GM12892 (cell line): ENCODE measurements at regions not wholly inside any gene's neighbourhood (a gene's known extent, or its start where the extent isn't known, plus 50 kb on each side); places are given as distances from the start of the nearest gene placed in this dataset.

Experiments
- DNase-seq: peaks from one replicate; pipeline ENCODE4 v3.0.0; 2011; ENCODE audit not compliant: insufficient read length
- FAIRE-seq: peaks from 2 replicates; lab custom pipeline; 2011; peaks lifted over from hg19 to GRCh38; lab: Jason Lieb, UNC
- POLR2A ChIP-seq: IDR thresholded peaks from 2 replicates; pipeline ENCODE4 v1.6.1; 2011; ENCODE audit warnings: low read depth, low read length, control low read depth
- POLR2AphosphoS5 ChIP-seq: IDR thresholded peaks from 2 replicates; pipeline ENCODE4 v1.6.1; 2011; ENCODE audit warnings: low read depth, low read length, control low read depth
- TAF1 ChIP-seq: IDR thresholded peaks from 2 replicates; pipeline ENCODE4 v1.6.1; 2011; ENCODE audit warnings: low read depth, mild to moderate bottlenecking, control low read depth, low read length, borderline replicate concordance

DNA sequence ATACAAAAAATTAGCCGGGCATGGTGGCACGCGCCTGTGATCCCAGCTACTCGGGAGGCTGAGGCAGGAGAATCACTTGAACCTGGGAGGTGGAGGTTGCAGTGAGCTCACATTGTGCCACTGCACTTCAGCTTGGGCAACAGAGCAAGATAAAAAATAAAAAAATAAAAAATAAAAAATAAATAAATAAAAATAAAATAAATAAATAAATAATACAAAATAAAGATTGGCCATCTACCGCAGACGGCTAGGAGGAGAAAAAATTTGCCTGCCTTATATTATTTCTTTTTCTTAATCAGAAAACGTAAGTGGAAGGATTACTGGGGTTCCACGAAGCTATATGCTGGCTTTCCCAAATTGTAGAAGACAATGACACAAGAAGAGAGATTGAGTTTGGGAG lies 229.7 kb downstream of the EPHA4 start:
- no peak for TF ChIP-seq TAF1
- TF ChIP-seq POLR2A = no peak
- TF ChIP-seq POLR2AphosphoS5 = no peak
- DNase-seq (no peak), FAIRE-seq (no peak)

DNA sequence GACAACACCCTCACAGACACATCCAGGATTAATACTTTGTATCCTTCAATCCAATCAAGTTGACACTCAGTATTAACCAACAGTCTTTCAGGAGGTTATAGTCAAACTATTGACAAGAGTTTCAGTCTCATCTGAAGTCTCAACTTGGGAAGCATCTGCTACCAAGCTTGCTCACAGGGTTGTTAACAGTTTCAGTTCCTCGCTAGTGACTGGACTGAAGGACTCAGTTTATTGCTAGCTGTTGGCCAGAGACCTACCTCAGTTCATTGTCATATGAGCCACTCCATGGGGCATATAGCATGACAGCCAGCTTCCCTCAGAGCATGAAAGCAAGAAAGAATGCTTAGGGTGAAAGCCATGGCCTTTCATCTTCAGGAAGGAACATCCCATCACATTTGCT lies 228.6 kb downstream of the EPHA4 start:
- no peak for TF ChIP-seq TAF1
- no peak for TF ChIP-seq POLR2A
- TF ChIP-seq POLR2AphosphoS5 = no peak
- FAIRE-seq (no peak), DNase-seq (no peak)

DNA sequence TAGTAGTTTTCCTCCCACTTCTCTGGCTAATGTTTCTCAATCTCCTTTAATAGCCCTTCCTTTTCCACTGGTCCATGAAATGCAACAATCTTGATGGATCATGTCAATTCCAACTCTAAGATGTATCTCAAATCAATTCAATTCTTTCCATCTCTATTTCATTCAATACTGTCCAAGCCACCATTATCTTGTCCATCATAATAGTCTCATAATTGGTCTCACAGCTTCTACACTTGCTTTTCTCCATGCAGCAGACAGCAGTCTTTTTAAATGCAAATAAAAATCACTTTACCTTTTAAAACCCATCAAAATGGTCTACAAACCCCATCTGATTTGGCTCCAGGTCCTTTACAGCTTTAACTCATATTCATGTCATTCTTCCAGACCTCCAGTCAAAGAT lies 226.6 kb downstream of the EPHA4 start:
- TF ChIP-seq POLR2A (no peak), TAF1 (no peak), POLR2AphosphoS5 (no peak)
- DNase-seq (no peak), FAIRE-seq (no peak)

DNA sequence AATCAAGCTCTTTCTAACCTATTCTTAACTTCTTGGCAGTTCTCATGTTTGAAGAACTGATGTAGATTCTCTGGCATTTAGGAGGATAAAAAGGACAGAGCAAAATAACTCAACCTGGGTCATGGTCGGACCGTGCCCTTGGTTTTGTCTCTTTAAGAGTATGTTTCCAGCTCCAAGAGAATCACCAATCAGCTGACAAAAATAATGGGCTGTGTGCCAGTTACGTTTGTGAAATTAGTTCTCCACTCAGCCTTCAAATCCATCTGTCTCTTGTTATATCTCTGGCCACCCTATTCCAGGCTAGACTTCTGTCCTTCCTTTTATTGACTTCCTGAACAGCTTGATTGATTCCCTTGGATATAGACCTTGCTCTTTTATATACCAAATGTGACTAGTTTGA lies 225.7 kb downstream of the EPHA4 start:
- no peak for FAIRE-seq
- TF ChIP-seq POLR2AphosphoS5 = no peak
- no peak for TF ChIP-seq POLR2A
- TF ChIP-seq TAF1 = no peak
- DNase-seq = no peak

DNA sequence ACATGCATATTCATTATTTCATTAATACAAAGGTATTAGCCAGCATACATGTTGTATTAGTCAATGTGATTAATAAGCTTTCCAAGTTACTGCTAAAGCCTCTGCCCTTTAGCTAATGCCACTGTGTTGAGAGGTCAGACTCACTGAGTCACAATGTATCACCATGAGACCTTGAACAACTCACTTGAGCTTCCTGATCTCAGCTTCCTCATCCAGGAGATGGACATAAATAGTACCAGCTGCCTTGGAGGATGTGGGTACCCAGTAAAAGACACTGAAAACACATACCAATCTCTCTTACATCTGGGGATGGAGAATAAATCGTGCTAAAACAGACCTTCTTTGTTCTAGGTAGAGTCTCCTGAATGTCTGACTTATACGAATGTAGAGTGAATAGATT lies 224.6 kb downstream of the EPHA4 start:
- FAIRE-seq (no peak), DNase-seq (no peak)
- TF ChIP-seq POLR2AphosphoS5 = no peak
- no peak for TF ChIP-seq TAF1
- no peak for TF ChIP-seq POLR2A

DNA sequence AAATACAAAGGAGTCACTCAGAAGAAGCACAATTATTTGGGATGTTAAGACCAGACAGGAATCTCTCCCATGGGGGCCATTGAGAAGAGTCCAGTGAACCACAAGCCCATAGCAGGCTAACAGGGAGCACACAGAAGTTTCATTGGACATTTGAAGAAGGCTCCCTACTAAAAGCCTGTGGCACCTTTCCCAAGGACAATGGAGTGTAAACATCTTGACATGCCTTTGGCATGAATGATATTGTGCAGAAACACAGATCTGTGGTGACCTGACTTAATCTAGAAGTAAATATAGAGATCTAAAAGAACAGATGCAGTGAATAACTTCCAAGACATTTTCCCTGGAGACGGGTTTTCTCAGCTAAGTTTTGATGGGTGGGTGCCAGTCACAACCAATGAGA lies 221.5 kb downstream of the EPHA4 start:
- DNase-seq = no peak
- no peak for FAIRE-seq
- TF ChIP-seq POLR2AphosphoS5 = no peak
- no peak for TF ChIP-seq POLR2A
- TF ChIP-seq TAF1 = no peak

DNA sequence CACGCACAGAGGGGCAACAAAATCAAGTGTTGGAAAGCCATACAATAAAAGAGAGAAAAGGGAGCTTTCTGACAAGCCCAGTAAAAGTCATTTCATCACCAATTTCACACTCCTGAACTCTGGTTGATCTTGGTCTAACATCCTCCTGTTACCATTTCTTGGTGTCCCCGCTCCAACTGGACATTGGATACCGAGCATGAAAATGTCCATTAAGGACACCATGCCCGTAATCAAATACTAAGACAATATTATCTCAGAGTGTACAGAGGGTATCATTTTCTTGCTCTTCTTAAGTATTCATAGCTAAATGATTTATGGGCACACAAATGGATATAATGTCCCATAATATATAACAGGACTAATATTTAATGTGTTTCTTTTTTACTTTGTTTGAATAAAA lies 218.9 kb downstream of the EPHA4 start:
- no peak for FAIRE-seq
- TF ChIP-seq TAF1 (no peak), POLR2A (no peak), POLR2AphosphoS5 (no peak)

DNA sequence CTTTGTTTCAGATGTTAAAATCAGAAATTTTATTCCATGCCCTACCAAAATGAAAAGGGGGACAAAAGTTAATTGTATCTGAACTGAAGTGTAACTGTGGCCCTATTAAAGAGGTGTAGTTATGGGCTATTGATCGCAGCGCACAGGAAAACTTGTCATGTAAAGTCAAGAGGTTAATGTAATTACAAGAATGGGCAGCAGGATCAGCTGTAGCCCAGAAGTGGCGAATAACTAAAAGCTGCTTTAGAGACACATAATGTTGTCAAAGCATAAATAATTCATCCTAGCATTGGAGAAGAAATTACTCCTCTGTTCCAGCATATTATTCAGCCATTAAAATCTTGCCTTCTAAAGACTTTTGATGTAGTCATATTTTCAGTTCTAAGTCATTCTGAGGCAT lies 211.8 kb downstream of the EPHA4 start:
- FAIRE-seq = no peak
- no peak for DNase-seq
- TF ChIP-seq POLR2AphosphoS5 = no peak
- TF ChIP-seq POLR2A = no peak
- TF ChIP-seq TAF1 = no peak

More for the DNA sequence above, 218.9 kb downstream of the EPHA4 start:
- DNase-seq = no peak

DNA sequence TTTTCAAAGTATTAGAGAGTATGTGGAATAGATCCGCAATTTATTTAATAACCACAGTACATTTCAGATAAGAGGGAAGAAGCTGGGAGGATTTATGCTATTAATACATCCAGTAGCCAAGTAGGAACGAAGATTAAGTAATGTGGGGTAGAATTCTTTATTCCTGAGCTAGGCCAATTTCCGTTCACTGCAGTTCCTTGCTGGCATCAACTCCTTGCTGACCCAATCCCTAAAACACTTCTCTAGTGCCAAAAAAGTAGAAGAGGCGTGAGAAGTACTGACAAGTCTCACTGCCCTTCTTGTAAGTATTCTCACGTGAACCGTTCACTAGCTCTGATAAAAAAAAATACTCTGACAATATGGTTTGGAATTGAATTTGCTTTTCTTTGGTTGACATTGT lies 211.4 kb downstream of the EPHA4 start:
- no peak for DNase-seq
- no peak for FAIRE-seq
- TF ChIP-seq POLR2A (no peak), TAF1 (no peak), POLR2AphosphoS5 (no peak)

DNA sequence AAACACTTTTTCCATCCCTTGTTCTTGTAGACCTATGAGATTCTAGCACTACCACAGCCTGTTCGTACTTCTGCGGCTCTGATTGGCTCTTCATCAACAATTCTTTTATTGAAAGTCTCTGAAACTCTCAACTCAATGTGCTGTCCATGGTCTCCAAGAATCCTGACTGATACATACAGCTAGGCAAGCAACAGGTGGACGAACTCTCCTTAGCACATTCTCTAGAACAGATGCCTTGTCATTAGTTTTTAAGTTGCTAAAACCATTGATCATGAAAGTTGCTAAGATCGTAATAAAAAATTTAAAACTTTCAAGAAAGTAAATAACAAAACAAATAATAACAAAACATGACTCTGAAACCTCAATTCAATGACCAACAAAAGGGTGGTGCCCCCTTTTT lies 210.5 kb downstream of the EPHA4 start:
- DNase-seq (no peak), FAIRE-seq (no peak)
- TF ChIP-seq TAF1 = no peak
- no peak for TF ChIP-seq POLR2AphosphoS5
- no peak for TF ChIP-seq POLR2A

DNA sequence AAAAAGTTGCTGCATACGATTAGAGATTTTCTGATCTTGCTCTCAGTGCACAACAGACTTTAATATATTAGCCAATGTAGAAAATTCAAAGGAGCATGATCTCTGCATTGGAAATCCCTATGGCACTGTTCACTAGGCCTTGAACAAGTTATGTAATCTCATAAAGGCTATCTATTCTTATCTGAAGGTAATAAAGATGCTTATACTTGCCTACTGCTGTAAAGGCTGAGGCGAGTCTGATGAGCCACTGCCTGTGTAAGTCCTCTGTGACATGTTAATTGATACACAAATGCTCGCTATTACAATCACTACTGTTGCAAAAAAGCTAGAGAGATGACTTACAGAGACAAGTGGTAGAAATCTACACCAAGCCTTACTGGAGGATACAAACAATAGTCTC lies 207.4 kb downstream of the EPHA4 start:
- DNase-seq (no peak), FAIRE-seq (no peak)
- TF ChIP-seq POLR2A (no peak), POLR2AphosphoS5 (no peak), TAF1 (no peak)
